ENCODE measurements at regions not wholly inside any gene's neighbourhood (a gene's known extent, or its start where the extent isn't known, plus 50 kb on each side); places are given as distances from the start of the nearest gene placed in this dataset.
"Not testable (repeated sequence)": the region's sequence is repeated elsewhere in the genome, so short reads cannot be mapped to it uniquely, and the experiment has no call there.

DNA sequence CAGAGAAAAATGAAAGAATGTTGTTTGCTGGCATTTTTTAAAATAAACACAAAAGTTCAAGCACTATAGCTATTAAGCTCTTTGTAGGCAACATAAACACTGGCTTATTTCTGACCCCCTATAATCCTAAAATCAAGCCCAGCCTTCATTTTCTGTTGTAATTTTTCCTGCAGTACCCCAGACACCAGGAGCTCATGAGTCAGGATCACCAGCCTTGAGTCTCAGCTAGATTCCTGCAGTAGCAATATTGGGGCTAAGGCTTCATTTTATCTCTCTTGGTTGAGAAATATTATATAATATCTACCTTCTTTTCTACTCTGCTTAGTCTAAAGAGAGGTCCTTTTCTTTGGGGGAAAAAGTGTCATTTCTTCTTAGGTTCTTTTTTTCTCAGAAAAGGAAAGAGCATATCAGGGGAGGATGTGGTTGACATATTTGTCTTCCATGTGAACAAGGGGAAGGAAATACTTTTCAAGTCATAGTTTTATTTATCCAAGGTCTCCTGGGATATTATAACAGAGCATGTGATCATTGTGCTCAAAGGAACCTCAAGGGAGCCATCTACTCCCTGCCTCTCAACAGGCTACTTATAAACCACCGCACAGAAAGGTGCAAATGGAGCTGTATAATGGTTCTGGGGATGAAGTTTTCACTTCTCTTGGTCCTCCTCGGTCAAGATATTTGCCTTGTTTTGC, 678.3 kb upstream of the NR3C2 start:
- no peak for DNase-seq

DNA sequence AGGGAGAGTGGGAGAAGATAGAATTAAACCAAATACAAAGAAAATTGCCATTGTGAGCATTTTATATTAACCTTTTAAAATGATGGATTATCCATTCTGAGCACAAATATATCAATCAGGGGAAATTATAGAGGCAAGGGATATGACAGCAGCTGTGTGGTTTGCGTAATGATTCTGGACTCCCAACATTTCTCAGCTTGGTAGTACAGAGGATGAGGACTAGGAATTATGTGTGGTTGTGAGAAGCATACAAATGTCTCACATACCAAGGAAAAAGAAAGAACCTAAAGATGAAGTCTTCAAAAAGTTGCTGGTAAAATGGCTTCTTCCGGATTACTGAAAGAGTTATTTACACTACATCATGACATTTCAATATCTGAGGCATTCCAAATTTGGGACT, 674.6 kb upstream of the NR3C2 start:
- no peak for DNase-seq

DNA sequence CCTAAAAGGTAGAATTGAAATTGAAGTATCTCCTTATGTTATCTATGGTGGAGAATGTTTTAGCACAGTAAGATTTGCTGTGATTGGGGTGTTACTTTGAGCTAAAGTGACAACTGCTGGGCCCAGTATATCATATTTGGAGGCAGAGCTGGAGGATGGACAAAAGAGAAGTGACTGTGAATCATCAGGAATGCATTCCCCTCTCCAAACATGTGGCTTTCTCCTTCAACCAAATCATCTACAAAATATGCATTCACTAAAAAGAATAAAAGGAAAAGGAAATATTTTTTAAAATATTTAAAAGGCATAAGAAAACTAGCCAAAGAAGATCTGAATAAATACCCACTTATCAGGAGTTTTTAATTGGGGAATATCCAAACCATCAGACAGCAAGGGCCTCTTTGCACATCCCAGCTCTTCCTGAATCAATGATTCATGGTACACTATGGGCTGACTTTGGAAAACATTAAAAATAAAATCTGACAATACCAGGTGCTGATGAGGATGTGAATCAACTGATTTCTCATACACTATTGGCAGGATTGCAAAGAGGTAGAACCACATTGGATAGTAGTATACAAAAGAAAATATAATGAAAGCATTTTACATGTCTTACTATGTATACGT, 671.7 kb upstream of the NR3C2 start:
- DNase-seq: no peak

DNA sequence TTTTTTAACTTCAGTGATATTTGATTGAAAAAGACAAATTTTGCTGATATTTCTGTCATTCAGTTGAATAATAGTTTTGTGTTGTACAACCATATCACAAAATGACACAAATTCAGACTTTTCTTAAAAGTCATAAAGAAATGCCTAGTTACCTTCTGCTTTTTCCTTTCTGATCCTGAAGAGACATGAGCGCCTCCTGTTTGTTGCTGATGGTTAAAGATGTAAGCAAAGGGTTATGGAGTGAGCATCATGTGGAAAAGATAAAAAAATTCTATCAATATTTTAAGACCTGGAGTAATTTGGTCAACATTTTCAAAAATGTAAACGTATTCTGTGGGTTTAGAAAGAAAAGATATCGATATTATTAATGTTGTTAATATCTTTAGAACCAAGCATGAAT, 669.9 kb upstream of the NR3C2 start:
- no peak for DNase-seq

DNA sequence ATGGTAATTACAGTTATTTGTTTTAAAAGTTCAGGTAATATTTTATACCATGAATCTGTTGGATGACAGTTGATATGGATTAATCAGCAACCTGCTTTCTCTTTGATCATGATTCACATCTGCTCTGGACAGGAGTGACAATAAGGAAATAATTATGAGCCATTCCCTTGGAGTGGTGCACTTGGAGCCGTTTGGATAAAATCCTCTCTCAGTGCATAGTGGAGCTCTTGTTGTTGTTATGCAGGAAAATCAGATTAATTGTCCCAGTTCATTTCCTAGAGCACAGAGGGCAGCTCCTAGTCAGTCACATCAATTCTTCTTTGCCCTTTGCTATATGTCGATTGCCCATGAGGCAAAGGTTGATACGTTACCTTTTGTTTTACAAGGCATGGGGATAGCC, 668.3 kb upstream of the NR3C2 start:
- no peak for DNase-seq

DNA sequence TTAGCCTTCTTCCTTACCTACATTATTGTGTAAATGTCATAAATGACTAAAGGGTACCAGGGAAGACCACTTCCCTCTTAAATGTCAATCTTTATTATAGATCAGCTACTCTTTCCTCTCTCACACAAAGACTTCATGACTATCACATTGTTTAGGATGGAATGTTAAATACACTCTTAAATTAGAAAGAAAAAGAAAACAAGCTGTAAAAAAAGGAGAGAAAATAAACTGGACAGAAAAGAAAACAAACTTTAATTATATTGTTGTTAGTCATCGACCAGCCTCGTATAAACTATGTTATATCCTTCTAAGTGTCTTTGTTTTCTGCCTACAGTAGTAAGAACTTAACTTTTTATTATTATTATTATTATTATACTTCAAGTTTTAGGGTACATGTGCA, 666.4 kb upstream of the NR3C2 start:
- DNase-seq: no peak

DNA sequence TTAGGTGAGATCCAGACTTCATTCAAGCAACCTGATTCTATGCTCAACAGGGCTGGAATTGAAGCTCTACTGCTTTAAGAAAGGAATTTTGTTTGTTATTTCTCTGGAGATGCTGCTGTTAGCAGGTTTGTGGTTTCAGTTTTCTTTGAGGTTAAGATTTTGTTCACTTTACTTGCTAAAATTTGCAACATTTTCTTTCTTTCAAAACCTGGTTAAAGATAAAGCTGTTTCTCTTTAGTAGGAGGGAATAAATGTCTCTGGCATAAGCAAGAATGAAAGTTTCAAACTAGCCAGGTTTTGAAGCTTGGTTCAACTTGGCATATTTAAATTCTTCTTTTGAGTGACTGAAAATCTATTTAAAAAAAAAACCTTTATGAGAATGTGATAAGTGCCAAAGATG, 660.6 kb upstream of the NR3C2 start:
- DNase-seq: no peak

DNA sequence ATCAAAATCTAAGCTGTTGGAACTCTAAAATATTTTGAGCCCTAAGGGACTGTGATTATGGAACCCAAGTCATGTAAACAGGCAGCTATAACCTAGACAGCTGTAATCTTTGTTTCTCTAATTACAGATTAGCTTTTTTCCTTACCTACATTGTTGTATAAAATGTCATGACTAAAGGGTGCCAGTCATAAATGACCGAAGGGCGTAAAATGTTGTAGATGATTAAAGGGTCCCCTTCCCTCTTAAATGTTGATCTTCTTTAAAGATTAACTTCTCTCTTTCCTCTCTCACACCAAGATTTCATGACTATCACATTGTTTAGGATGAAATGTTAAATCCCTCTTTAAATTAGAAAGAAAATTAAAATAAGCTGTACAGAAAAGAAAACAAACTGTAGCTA, 659.4 kb upstream of the NR3C2 start:
- no peak for DNase-seq

DNA sequence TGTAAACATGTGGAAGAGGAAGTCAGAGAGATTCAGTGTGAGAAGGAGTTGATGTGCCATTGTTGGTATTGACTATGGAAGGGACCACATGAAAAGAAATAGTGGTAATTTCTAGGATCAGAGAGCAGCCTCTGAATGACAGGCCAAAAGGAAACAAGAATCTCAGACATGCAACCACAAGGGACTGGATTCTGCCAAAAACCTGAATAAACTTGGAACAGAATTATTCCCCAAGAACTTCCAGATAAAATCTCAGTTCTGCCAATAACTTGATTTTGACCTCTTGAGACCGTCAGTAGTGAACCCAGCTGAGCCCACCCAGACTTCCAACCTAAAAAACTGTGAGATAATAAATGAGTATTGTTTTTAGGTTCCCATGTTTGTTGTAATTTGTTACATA, 653.6 kb upstream of the NR3C2 start:
- no peak for DNase-seq

DNA sequence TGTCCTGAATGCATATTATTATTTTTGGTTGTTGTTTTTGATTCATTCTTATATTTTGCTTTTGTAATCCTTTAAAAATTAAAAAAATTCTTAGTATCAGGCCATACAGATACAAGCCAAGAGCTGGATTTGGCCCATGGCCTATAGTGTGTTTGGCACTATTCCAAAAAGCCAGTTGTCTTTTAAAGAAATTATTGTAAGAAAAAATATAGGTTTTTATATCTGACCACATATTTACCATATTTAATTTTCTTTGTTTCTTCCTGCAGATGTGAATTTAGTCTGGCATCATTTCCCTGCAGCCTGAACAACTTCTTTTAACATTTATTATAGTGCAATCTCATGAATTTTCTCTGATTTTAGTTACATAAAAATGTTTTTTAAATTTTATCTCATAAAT, 652.8 kb upstream of the NR3C2 start:
- no peak for DNase-seq

DNA sequence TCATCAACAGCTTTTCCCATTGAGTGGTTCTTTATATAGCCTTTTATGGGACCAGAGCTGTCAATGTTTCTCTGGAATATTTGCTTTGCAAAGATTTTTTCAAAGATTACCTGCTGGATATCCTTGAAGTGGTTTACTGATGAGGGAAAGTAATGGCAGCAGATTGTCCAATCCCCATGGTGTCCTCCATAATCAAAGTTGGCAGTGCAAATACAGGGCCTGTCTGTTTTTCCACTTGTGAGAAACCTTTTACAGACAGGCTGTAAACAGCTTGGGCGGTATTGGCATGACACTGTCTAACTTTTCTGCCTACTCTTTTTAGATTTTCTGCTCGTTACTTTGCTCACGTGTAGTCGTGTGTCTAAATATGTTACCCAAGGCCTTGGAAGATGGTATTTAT, 641.9 kb upstream of the NR3C2 start:
- DNase-seq: no peak

DNA sequence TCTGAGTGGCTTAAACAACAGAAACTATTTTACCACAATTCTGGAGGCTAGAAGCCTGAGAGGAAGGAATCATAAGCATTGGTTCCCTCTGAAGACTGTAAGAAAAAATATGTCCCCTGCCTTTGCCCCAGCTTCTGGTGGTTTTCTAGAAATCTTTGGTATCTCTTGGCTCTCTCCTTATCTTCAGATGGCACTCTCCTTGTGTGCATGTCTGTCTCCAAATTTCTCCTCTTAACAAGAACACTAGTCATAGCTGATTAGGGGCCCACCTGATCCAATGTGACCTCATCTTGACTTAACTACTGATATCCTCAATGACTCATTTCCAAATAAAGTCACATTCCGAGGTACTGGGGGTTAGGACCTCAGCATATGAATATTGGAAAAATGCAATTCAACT, 635.0 kb upstream of the NR3C2 start:
- DNase-seq: no peak

DNA sequence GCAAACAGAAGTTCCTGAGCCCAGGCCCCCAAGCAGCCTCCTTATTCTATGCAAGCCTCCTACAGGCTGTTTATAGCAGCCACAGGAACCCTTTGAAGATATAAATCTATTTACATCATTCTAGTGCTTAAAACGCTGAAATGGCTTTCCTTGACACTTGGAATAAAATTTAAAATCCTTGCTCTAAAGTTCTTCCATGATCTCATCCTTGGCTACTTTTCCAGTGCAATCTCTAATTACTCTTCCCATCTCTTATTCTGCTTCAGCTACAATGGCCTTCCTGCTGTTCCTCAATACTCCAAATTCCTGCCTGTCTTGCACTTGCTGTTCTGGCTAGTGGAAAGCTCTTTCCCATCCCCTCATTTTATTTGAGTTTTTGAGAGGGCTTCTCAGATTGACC, 634.2 kb upstream of the NR3C2 start:
- no peak for DNase-seq

DNA sequence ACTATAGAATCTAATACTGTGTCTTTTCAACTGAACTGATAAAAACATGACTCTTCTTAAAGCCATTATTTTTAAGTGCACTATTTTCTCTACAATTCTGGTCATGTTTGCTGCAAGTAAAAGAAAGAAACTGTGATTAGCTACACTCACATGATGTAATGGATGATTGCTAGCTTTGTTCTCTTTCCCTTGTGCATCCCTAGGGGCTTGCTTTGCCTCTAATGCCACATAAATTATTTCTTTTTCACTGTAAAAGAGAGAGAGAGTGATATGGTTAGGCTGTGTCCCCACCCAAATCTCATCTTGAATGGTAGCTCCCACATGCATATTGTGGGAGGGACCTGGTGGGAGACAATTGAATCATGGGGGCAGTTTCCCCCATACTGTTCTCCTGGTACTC, 630.2 kb upstream of the NR3C2 start:
- DNase-seq: no peak

DNA sequence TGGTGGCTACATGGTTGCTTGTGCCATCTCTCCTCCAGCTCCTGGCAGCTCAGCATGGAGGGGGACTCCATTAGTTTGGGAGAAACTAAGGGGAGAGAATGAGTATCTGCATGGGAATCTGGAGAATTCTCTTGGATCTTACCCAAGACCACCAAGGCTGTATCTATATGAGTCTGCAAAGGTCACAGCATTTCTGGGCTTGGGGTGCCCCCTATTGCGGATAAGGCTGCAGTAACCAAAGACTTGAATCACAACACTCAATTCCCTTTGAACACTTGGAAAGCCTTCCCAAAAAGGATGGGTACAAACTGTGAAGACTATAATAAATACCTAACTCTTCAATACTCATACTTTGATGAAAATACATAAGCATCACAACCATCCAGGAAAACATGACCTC, 623.5 kb upstream of the NR3C2 start:
- DNase-seq: no peak

DNA sequence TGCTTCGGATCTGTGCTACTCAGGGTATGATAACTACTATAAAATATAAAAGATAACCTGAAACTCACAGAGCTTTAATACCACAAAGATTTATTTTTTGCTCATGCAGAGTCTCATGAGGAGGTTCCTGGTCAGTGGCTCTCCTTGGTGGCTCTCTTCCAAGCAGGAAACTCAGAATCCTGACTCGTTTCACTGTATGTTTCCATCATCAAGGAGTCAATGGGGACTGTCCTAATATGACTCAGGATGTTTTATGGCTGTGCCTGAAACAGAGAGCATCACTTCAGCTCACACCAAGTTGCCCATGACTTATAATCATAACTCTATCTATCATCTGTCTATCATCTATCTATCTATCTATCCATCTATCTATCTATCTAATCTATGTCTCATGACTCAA, 620.8 kb upstream of the NR3C2 start:
- no peak for DNase-seq

DNA sequence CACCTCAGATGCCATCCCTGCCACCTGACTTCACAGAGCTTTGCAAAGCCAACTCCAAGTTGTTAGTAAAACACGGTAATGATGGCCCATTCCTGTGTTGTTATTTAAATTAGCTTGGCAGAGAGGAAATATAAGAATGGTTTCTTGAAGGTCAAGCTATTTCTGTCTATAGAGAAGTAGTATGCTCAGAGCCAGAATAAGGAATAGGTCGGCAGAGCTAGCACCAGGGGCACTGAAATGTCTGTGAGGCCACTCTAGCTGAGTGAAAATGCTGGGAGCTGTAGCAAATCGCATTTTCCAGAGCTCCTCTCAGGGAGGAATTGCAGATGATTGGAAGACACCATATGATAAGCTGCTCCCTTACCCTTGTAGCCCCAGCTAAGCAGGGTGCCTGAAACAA, 615.4 kb upstream of the NR3C2 start:
- DNase-seq: no peak

DNA sequence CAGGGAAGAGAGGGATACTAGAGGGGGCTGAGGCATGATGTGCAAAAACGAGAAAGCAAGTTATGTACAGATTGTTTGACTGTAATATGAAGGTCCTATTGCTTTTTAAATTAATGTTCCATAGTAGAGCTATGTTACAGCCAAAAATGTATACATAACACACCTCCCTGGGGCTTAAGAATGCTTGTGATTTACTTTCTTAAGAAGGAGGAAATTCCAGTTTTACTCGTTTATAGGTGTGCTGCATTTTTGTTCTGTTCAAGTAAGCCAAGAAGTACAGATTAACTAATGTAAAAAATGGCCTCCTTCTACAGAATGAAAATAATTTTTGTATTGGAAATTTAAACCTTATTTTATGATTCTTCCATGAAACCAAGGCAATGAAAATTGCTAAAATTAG, 614.4 kb upstream of the NR3C2 start:
- DNase-seq: no peak

DNA sequence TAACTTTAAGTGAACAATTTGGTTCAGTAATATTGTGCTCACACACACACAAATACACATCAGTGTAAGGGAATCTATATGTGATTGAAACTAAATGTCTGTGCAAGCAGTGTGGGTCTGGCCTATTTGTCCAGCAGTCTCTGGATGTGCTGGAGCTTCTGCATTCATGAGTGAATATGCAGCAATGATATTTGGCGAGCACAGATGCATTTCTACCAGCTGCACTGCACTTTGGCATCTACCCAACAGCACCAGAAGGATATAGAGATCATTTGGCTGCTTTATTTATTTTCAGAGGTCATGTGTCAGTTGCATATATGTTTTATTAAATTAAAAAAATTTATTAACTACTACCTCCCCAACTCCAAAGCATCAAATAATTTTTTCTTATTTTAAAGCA, 613.4 kb upstream of the NR3C2 start:
- no peak for DNase-seq

DNA sequence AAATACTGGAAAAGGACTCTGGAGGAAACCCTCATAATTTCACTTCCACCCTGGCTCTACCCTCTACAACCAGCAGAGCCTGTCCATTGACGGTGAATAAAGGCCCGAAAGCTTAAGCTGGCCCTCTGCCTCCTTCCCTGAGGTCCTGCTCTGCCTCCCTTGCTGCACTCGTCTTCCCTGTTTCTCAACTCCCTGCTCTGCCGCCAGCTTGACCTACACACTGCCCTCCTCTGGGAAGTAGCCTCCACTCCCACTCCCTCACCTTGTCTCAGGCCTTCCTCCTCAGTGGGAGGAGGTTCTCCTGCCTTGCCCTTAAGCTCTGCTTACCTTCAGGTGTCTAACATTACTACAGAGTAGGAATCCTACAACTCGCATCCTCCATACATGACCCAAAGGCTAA, 608.6 kb upstream of the NR3C2 start:
- no peak for DNase-seq

DNA sequence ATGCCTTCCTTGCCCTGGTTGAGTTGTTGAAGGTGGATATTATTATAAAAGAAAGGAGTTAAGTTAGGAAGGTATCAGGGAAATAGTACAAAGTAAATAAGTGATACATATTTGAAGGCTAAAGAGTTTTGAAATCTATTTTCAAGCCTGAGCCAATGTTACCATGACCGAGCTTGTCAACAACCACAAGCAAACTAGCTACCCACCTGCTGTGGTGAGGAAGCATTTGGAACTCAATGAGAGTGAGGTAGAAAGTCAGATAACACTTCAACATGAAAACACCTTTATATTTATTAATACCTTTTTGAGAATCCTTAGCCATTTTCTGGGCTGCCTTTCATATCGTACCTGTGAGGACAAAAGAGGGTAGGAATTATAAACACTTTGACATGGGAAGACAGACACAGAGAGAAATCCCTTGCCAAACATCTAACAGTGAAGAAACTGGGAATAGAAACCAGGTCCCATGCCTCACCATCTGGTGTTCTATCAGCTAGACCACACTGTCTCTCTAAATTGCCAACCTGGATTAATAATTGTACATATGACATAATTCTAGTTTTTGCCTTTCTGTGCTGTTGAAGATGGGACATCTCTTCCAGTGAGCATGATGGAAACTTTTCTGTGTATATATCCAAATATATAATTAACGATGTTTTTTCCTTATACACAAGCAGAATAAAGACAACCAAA, 606.4 kb upstream of the NR3C2 start:
- no peak for DNase-seq

DNA sequence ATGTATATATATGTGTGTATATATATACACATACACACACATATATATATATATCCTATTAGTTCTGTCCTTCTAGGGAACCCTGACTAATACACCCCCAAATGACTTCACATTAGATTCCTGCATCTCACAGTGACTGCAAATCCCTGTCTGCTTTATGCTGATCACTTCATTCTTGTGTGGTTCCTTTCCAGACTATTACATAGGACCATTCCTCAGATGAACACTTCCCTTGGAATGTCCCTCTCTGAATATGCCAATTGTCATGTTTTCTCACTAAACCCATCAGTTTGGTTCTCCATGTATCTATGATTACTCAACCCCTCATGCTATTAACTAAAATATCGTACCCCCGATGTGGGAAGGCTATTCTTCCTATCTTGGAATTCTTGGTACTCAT, 605.2 kb upstream of the NR3C2 start:
- DNase-seq: no peak

DNA sequence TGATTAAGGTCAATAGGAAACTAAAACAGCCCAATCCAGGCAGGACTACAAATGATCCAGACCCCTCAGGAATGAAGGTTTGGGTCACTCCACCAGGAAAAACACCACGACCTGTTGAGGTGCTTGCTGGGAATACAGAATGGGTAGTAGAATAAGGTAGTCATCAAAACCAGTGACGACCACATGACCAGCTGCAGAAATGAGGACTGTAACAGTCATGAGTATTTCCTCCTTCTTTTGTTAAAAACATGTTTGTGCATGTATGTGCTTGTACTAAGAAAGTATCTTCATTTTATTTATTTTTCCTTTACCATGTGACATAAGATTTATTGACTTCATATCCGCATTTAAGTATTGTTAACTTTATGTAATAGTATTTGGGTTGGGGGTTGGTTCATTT, 603.5 kb upstream of the NR3C2 start:
- no peak for DNase-seq

DNA sequence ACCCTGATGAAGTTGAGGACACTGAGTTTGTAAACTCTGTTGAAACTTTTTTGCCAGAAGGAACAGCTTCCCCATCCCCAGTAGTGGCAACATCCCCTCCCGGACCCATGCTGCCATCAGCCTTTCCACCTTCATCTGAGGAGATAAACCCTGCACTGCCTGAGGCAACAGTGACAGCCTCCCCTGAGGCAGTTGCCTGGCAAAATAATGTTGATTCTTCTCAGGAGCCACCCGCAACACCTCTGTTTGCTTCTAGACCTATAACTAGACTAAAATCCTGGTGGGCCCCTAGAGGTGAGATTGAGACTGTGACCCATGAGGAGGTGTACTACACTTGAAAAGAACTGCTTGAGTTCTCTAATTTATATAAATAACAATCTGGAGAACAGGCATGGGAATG, 597.6 kb upstream of the NR3C2 start:
- not testable (repeated sequence) for DNase-seq

DNA sequence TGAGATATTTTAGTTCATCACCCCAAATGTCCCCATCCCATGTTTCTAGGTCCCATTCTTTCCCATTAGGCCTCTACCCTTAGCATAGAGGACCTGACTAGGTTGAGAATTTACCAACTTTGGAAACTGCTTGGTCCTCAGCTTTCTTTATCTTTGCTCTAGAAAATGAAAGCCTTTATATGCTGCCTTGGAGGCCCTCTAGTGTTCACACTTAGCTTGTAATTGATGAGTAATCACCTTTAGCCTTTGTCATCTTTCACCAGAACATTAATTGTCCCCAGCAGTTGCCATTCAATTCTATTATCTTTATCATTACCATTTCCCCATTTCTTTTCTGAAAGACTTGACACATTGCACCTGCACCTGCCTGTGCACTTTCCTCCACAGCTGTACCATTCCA, 589.2 kb upstream of the NR3C2 start:
- DNase-seq: no peak
